Glomerular visceral epithelial cell (primary cell): ENCODE measurements at regions not wholly inside any gene's neighbourhood (a gene's known extent, or its start where the extent isn't known, plus 50 kb on each side); places are given as distances from the start of the nearest gene placed in this dataset.

ENCODE experiments used
- DNase-seq: peaks from one replicate; pipeline ENCODE4 v3.0.0-alpha.2; 2016; ENCODE audit errors: extremely low spot score

GRCh38 chr18:8969639-8970390 is 132.7 kb upstream of the NDUFV2 start:
- DNase-seq = no peak

- DNase-seq = no peak
Measured at GRCh38 chr18:8970843-8971242, 131.7 kb upstream of the NDUFV2 start.

- DNase-seq = no peak
Measured at GRCh38 chr18:8972116-8972515, 130.4 kb upstream of the NDUFV2 start.

GRCh38 chr18:8974279-8974678 is 128.2 kb upstream of the NDUFV2 start:
- DNase-seq = no peak

GRCh38 chr18:8974696-8975095 is 127.8 kb upstream of the NDUFV2 start:
- DNase-seq = no peak

- no peak for DNase-seq
Measured at GRCh38 chr18:8975624-8976023, 126.9 kb upstream of the NDUFV2 start.

GRCh38 chr18:8976606-8977005 is 125.9 kb upstream of the NDUFV2 start:
- DNase-seq = no peak

- no peak for DNase-seq
Measured at GRCh38 chr18:8977166-8977565, 125.3 kb upstream of the NDUFV2 start.

- DNase-seq = no peak
Measured at GRCh38 chr18:8977701-8978100, 124.8 kb upstream of the NDUFV2 start.

- DNase-seq = no peak
Measured at GRCh38 chr18:8978394-8978793, 124.1 kb upstream of the NDUFV2 start.

- DNase-seq = no peak
Measured at GRCh38 chr18:8979258-8979988, 123.1 kb upstream of the NDUFV2 start.

GRCh38 chr18:8980496-8980895 is 122.0 kb upstream of the NDUFV2 start:
- no peak for DNase-seq

GRCh38 chr18:8980918-8981317 is 121.6 kb upstream of the NDUFV2 start:
- DNase-seq = no peak

- DNase-seq = peak; percentile 75
Measured at GRCh38 chr18:8982416-8983183, 119.9 kb upstream of the NDUFV2 start.

- no peak for DNase-seq
Measured at GRCh38 chr18:8983195-8983594, 119.3 kb upstream of the NDUFV2 start.

GRCh38 chr18:8984131-8984721 is 118.3 kb upstream of the NDUFV2 start:
- no peak for DNase-seq

- peak; percentile 59 for DNase-seq
Measured at GRCh38 chr18:8987241-8987640, 115.3 kb upstream of the NDUFV2 start.

GRCh38 chr18:8988260-8988871 is 114.1 kb upstream of the NDUFV2 start:
- DNase-seq = peak; percentile 68

- no peak for DNase-seq
Measured at GRCh38 chr18:8989017-8989416, 113.5 kb upstream of the NDUFV2 start.

- DNase-seq = no peak
Measured at GRCh38 chr18:8989855-8990254, 112.6 kb upstream of the NDUFV2 start.

GRCh38 chr18:8990276-8991031 is 112.0 kb upstream of the NDUFV2 start:
- DNase-seq = no peak
